NB4 (cell line): ENCODE measurements at regions not wholly inside any gene's neighbourhood (a gene's known extent, or its start where the extent isn't known, plus 50 kb on each side); places are given as distances from the start of the nearest gene placed in this dataset.

Experiments used
- DNase-seq: peaks from one replicate; pipeline ENCODE4 v3.0.0; 2010; ENCODE audit warnings: low read depth
- H3K4me3 ChIP-seq: one replicate; pipeline ENCODE4 v1.5.1; 2011; ENCODE audit warnings: mild to moderate bottlenecking, low read depth, low read length, moderate library complexity
- CTCF ChIP-seq: IDR thresholded peaks from one replicate; pipeline ENCODE4 v1.5.1; 2012; ENCODE audit warnings: low read depth, low read length
- MYC ChIP-seq: IDR thresholded peaks from 2 replicates; pipeline ENCODE4 v1.6.1; 2011; ENCODE audit warnings: low read depth, low read length
- POLR2A ChIP-seq: IDR thresholded peaks from 2 replicates; pipeline ENCODE4 v1.6.1; 2011; ENCODE audit warnings: mild to moderate bottlenecking; ENCODE audit not compliant: insufficient read length; ENCODE audit errors: extremely low read depth
- TF ChIP-seq, protein P1 (sequence below): IDR thresholded peaks from 2 replicates; pipeline ENCODE4 v1.6.1; 2011; ENCODE audit warnings: low read depth, low read length

- no peak for TF ChIP-seq CTCF
- no peak for TF ChIP-seq POLR2A
- TF ChIP-seq, protein P1, sequence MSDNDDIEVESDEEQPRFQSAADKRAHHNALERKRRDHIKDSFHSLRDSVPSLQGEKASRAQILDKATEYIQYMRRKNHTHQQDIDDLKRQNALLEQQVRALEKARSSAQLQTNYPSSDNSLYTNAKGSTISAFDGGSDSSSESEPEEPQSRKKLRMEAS = no peak
- TF ChIP-seq MYC = no peak
Observed at GRCh38 chrX:120793098-120793497, 82.6 kb downstream of the CT47B1 start.

GRCh38 chrX:120791013-120791643 is 84.5 kb downstream of the CT47B1 start:
- H3K4me3 ChIP-seq = no peak overlapping the region
- TF ChIP-seq CTCF = no peak
- TF ChIP-seq POLR2A = no peak
- TF ChIP-seq MYC = no peak
- TF ChIP-seq, protein P1 = no peak
- DNase-seq = peak; percentile 5

More at GRCh38 chrX:120793098-120793497, 82.6 kb downstream of the CT47B1 start:
- DNase-seq = no peak
- no peak overlapping the region for H3K4me3 ChIP-seq

- TF ChIP-seq CTCF = no peak
- TF ChIP-seq POLR2A = no peak
- TF ChIP-seq MYC = no peak
- TF ChIP-seq, protein P1 = no peak
- DNase-seq = no peak
- no peak overlapping the region for H3K4me3 ChIP-seq
Observed at GRCh38 chrX:120790552-120790951, 85.1 kb downstream of the CT47B1 start.

DNA sequence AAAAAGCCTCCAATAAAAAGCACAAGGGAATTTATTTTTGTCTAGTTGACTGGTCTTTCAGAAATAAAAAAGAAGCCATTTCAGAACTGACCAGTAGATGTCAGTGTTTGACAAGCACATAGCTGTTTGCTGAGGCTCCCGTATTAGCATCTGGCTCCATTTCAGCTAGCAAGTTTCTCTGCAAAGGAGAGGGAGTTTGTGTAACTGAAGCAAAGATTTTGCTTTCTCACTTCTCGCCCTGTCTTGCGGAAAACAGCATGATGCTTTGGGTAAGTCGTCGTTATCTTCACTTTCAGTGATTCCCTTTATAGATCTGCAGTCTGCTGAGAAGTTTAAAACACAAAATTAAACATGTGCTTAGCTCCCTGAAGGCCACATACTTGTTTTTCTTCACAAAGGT is 85.5 kb downstream of the CT47B1 start:
- no peak for TF ChIP-seq POLR2A
- TF ChIP-seq CTCF = peak; percentile 50
- no peak overlapping the region for H3K4me3 ChIP-seq
- peak; percentile 66 for DNase-seq

DNA sequence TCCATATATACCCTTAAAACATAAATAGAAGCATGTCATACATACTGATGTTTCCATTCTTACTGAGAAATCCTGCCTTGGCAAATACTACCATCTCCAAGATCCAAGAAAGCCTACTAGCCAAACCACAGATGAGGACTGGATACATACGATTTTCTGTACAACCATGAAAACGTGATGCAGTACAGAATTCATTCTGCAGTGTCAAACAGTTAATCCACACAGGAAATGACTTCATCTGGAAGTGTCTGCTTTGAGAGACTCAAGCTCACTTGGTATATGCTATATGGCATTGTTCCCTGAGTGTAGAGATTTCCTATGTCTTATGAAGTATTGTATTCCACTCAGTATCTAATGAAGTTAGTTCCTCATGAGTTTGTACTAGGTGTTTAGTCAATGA is 94.3 kb downstream of the CT47B1 start:
- TF ChIP-seq, protein P1 = no peak
- TF ChIP-seq MYC (no peak), POLR2A (no peak), CTCF (no peak)
- no peak overlapping the region for H3K4me3 ChIP-seq
- no peak for DNase-seq

DNA sequence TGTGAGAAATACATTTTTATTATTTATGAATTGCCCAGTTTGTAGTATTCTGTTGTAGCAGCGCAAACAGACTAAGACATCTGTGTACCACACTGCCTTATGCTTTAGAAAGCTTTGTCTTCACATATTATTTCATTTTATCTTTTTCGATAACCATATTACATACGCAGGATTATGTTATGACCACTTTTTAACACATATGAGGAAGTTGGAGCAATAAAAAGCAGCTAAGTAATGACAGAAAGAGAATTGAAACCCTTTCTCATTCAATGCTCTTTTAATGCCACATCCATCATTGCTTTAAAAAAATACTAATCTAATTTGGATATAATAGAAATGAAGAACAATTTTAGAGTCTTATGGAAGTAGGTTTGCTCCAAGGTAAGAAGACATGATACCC is 99.7 kb downstream of the CT47B1 start:
- H3K4me3 ChIP-seq = no peak overlapping the region
- no peak for DNase-seq
- TF ChIP-seq POLR2A (no peak), MYC (no peak), CTCF (no peak)
- TF ChIP-seq, protein P1 = no peak
